Heart left ventricle (tissue), 16 donors: ENCODE measurements at regions not wholly inside any gene's neighbourhood (a gene's known extent, or its start where the extent isn't known, plus 50 kb on each side); places are given as distances from the start of the nearest gene placed in this dataset.

ENCODE experiments used
- ATAC-seq, 4 donors: fragments of 200-7000 bp; cut with Tn5 transposase; one replicate each; pipeline ENCODE4 v1.9.1; 2020 to 2022; ENCODE audit warnings: moderate library complexity in 4 of 4, mild to moderate bottlenecking in 3 of 4, moderate number of reproducible peaks in 1 of 4
- DNase-seq, 5 donors: peaks; one replicate each; pipeline ENCODE4 v3.0.0-alpha.2; 2020
- H3K27ac ChIP-seq, 12 donors: fragments of 200-600 bp; sonication (generic) in 4 of 12; one replicate each; pipeline versions ENCODE4 v1.5.0 to v1.8.0; 2016 to 2022; ENCODE audit warnings: mild to moderate bottlenecking in 2 of 12
- H3K27me3 ChIP-seq, 9 donors: fragments of 200-600 bp; sonication (generic) in 2 of 9; one replicate each; pipeline versions ENCODE4 v1.5.1 to v1.8.0; 2016 to 2022; ENCODE audit warnings: mild to moderate bottlenecking in 3 of 9
- H3K36me3 ChIP-seq, 9 donors: fragments of 200-600 bp; sonication (generic) in 2 of 9; one replicate each; pipeline versions ENCODE4 v1.5.0 to v1.8.0; 2018 to 2022; ENCODE audit warnings: mild to moderate bottlenecking in 2 of 9
- H3K4me1 ChIP-seq, 12 donors: fragments of 200-600 bp; sonication (generic) in 4 of 12; one replicate each; pipeline versions ENCODE4 v1.5.0 to v1.8.0; 2016 to 2022; ENCODE audit warnings: mild to moderate bottlenecking in 3 of 12
- H3K4me3 ChIP-seq, 12 donors: fragments of 200-600 bp; sonication (generic) in 4 of 12; one replicate each; pipeline versions ENCODE4 v1.5.0 to v1.8.0; 2017 to 2022; ENCODE audit warnings: mild to moderate bottlenecking in 9 of 12, moderate library complexity in 4 of 12
- H3K9me3 ChIP-seq, 12 donors: fragments of 200-600 bp; sonication (generic) in 4 of 12; one replicate each; pipeline versions ENCODE4 v1.5.0 to v1.8.0; 2016 to 2022; ENCODE audit warnings: mild to moderate bottlenecking in 1 of 12
- CTCF ChIP-seq, 12 donors: fragments of 200-600 bp; sonication (generic) in 4 of 12; IDR thresholded peaks; one replicate each; pipeline versions ENCODE4 v1.5.0 to v1.8.0; 2018 to 2022; ENCODE audit warnings: antibody characterized with exemption in 12 of 12, mild to moderate bottlenecking in 5 of 12
- POLR2A ChIP-seq, 2 donors: fragments of 450-650 bp; IDR thresholded peaks; one replicate each; pipeline ENCODE4 v1.6.1; 2017; ENCODE audit warnings: antibody characterized with exemption in 2 of 2, mild to moderate bottlenecking in 2 of 2, moderate library complexity in 2 of 2
- WGBS, 4 donors: extraction: QIAGEN DNeasy Blood & Tissue Kit in 2 of 4; methylation state at CpG; one replicate each; pipeline versions ENCODE4 v1.1.5 to v1.1.7; 2013 to 2018; 5-methylcytosine and 5-hydroxymethylcytosine counted together
- intact Hi-C, 10 donors: fragments of 100-400 bp; cut with DNase I; formaldehyde crosslinking; loops; one replicate each; pipeline versions ENCODE4 v1.11.1 to v1.14.2; 2022
- donor health status: ischemic (EF 13 %, LVEDD 7.1; RV severe dilation, severe dysfunction).
- donor health status: healthy with polysubstance abuse.
- donor health status: DM: no; HTN: yes; CAD: no.
- donor health status: DM: no; HTN: no; CAD: no.
- donor health status: ischemic (EF 25% LVEDD 6.9; RV normal size, moderate dysfunction).
- donor health status: ischemic (EF 25% LVEDD 5.7; RV mildly dilated, moderate dysfunction).
- donor health status: healthy.
- donor health status: DM: yes; HTN: yes; CAD: no.
- donor health status: ischemic (EF 35%, LVEDD 5.7; RV mildly dilated, moderate dysfunction).
- donor health status: nonischemic (EF 11% LVEDD 7.7; RV severe dilation, severe dysfunction).
- donor health status: DM: yes; HTN: yes; CAD: no.
- donor health status: PGD.
- donor health status: ischemic (EF 29% LVEDD 5.4; RV normal size, mild dysfunction).
- donor health status: nonischemic (EF 23%, LVEDD 6.1; RV moderate dilation, normal function).

DNA sequence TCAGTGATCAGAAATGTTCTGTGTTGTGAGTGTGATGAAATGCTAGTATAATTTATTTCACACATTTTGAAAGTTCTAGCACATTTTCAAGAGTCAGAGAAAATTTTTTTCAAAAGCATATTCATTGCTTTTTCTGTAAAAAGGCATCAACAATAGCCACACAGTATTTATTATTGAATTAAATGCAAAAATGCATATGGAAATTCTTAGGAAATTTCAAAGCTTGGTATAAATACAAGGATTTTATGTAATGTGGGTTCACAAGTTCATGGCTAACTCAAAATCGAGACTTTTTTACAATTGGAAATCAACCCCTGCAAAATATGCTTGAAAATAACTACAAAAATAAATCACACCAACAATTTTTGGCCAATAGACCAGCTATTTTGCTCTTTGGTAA, 302.0 kb upstream of the ECI2 start:
- Histone ChIP-seq H3K36me3 (no peaks in the 10 kb centered on the region), H3K4me3 (no peak overlapping the region), H3K9me3 (peaks cover 0 to 20% (median 0%) of the 10 kb centered on the region in 12 donors), H3K27me3 (no peaks in the 10 kb centered on the region), H3K4me1 (peaks cover 0 to 15% (median 5%) of the 10 kb centered on the region in 12 donors), H3K27ac (no peak overlapping the region)
- intact Hi-C loops, result no loop called here
- WGBS, 4 donors, result 79 to 92% (median 86%) methylated on average over 1 of the region's 1 CpG
- TF ChIP-seq CTCF (IDR thresholded peaks at IDR 0.05) (no peak), POLR2A (IDR thresholded peaks at IDR 0.05) (no peak)
- DNase-seq (no peak), ATAC-seq (no peak)

- Histone ChIP-seq H3K27ac (peak overlapping the region in 3 of 12 donors; percentile 38 to 61 (median 41)), H3K9me3 (peaks cover 0 to 20% (median 0%) of the 10 kb centered on the region in 12 donors), H3K4me1 (peaks cover 0 to 15% (median 5%) of the 10 kb centered on the region in 12 donors), H3K36me3 (no peaks in the 10 kb centered on the region), H3K27me3 (no peaks in the 10 kb centered on the region), H3K4me3 (no peak overlapping the region)
- no peak for TF ChIP-seq CTCF (IDR thresholded peaks at IDR 0.05)
- TF ChIP-seq POLR2A (IDR thresholded peaks at IDR 0.05), result no peak
- DNase-seq (no peak), ATAC-seq (peak in 3 of 4 donors; percentile 38 to 72 (median 48))
- WGBS, 4 donors, result 21 to 29% (median 26%) methylated on average over 2 of the region's 2 CpGs
- intact Hi-C loops, result no loop called here
These were observed 300.6 kb upstream of the ECI2 start for GRCh38 chr6:4435981-4436445.

GRCh38 chr6:4434655-4435054, 299.3 kb upstream of the ECI2 start:
- Histone ChIP-seq H3K9me3 (peaks cover 0 to 23% (median 0%) of the 10 kb centered on the region in 12 donors), H3K27ac (no peak overlapping the region), H3K36me3 (no peaks in the 10 kb centered on the region), H3K4me3 (no peak overlapping the region), H3K4me1 (peaks cover 0 to 15% (median 5%) of the 10 kb centered on the region in 12 donors), H3K27me3 (no peaks in the 10 kb centered on the region)
- intact Hi-C loops, result no loop called here
- ATAC-seq (no peak), DNase-seq (no peak)
- WGBS, 4 donors, result 94 to 96% (median 95%) methylated on average over 4 of the region's 4 CpGs
- TF ChIP-seq POLR2A (IDR thresholded peaks at IDR 0.05) (no peak), CTCF (IDR thresholded peaks at IDR 0.05) (no peak)

DNA sequence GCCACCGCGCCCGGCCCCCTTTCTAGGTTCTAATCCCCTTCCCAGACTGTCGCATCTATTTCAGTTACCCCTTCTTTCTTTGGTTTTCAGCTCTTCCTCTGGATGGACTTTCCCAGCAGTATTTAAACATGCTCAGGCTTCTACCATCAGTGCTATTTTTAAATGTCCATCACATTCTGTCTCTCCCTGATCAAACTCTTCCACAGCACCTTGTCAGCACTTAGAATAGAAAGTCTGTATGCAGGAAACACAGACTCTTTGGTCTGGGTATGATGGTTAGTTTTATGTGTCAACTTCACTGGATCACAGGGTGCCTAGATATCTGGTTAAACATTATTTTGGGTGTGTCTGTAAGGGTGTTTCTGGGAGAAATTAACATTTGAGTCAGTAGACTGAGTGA, 297.8 kb upstream of the ECI2 start:
- no peaks in the 10 kb centered on the region for H3K36me3 ChIP-seq
- TF ChIP-seq POLR2A (IDR thresholded peaks at IDR 0.05) (no peak), CTCF (IDR thresholded peaks at IDR 0.05) (no peak)
- 73 to 83% (median 83%) methylated on average over 4 of the region's 4 CpGs for WGBS, 4 donors
- peak overlapping the region in 5 of 12 donors; percentile 34 to 75 (median 44) for H3K27ac ChIP-seq
- peaks cover 0 to 17% (median 0%) of the 10 kb centered on the region in 12 donors for H3K9me3 ChIP-seq
- H3K4me3 ChIP-seq, result no peak overlapping the region
- H3K27me3 ChIP-seq, result no peaks in the 10 kb centered on the region
- H3K4me1 ChIP-seq, result peaks cover 0 to 15% (median 5%) of the 10 kb centered on the region in 12 donors
- intact Hi-C loops, result no loop called here
- ATAC-seq (peak; percentile 76 to 88 (median 86)), DNase-seq (no peak)
